ENCODE measurements at regions not wholly inside any gene's neighbourhood (a gene's known extent, or its start where the extent isn't known, plus 50 kb on each side); places are given as distances from the start of the nearest gene placed in this dataset.

- no peak for ATAC-seq
- intact Hi-C loops (cut with DNase I): no loop called here
- no peaks in the 10 kb centered on the region for H3K27me3 ChIP-seq (ENCODE audit: control insufficient read depth, insufficient read depth)
Observed at GRCh38 chr5:74013222-74013621, 387.2 kb downstream of the ARHGEF28 start.

GRCh38 chr5:74009502-74009901 is 383.5 kb downstream of the ARHGEF28 start:
- no peak overlapping the region for H3K4me3 ChIP-seq (ENCODE audit: low read length)
- ATAC-seq (no peak), DNase-seq (no peak)
- intact Hi-C loops (cut with DNase I): no loop called here
- no peaks in the 10 kb centered on the region for H3K9me3 ChIP-seq (ENCODE audit: control insufficient read depth, low read length)
- 46% methylated on average over 1 of the region's 1 CpG for WGBS
- H3K4me1 ChIP-seq (ENCODE audit: control insufficient read depth, insufficient read depth, low read length): no peaks in the 10 kb centered on the region
- H3K27me3 ChIP-seq (ENCODE audit: control insufficient read depth, insufficient read depth): no peaks in the 10 kb centered on the region
- H3K27ac ChIP-seq (ENCODE audit: low read length): no peak overlapping the region

More at GRCh38 chr5:74013222-74013621, 387.2 kb downstream of the ARHGEF28 start:
- no peak for DNase-seq
- H3K27ac ChIP-seq (ENCODE audit: low read length): no peak overlapping the region
- H3K4me1 ChIP-seq (ENCODE audit: control insufficient read depth, insufficient read depth, low read length): no peaks in the 10 kb centered on the region
- WGBS: 67% methylated on average over 2 of the region's 2 CpGs
- no peak overlapping the region for H3K4me3 ChIP-seq (ENCODE audit: low read length)
- no peaks in the 10 kb centered on the region for H3K9me3 ChIP-seq (ENCODE audit: control insufficient read depth, low read length)

- no peaks in the 10 kb centered on the region for H3K27me3 ChIP-seq (ENCODE audit: control insufficient read depth, insufficient read depth)
- H3K9me3 ChIP-seq (ENCODE audit: control insufficient read depth, low read length): no peaks in the 10 kb centered on the region
- H3K27ac ChIP-seq (ENCODE audit: low read length): no peak overlapping the region
- no peaks in the 10 kb centered on the region for H3K4me1 ChIP-seq (ENCODE audit: control insufficient read depth, insufficient read depth, low read length)
- intact Hi-C loops (cut with DNase I): no loop called here
- no peak overlapping the region for H3K4me3 ChIP-seq (ENCODE audit: low read length)
- no peak for DNase-seq
- 0% methylated on average over 1 of the region's 1 CpG for WGBS
- no peak for ATAC-seq
Observed at GRCh38 chr5:74007193-74007592, 381.2 kb downstream of the ARHGEF28 start.

- intact Hi-C loops (cut with DNase I): no loop called here
- H3K27me3 ChIP-seq (ENCODE audit: control insufficient read depth, insufficient read depth): no peaks in the 10 kb centered on the region
- no peak for ATAC-seq
- no peak overlapping the region for H3K27ac ChIP-seq (ENCODE audit: low read length)
- no peak for DNase-seq
- no peaks in the 10 kb centered on the region for H3K4me1 ChIP-seq (ENCODE audit: control insufficient read depth, insufficient read depth, low read length)
- 71% methylated on average over 3 of the region's 3 CpGs for WGBS
- no peak overlapping the region for H3K4me3 ChIP-seq (ENCODE audit: low read length)
- H3K9me3 ChIP-seq (ENCODE audit: control insufficient read depth, low read length): no peaks in the 10 kb centered on the region
Observed at GRCh38 chr5:73999297-73999696, 373.3 kb downstream of the ARHGEF28 start.

GRCh38 chr5:73998489-73998888 is 372.5 kb downstream of the ARHGEF28 start:
- no peaks in the 10 kb centered on the region for H3K9me3 ChIP-seq (ENCODE audit: control insufficient read depth, low read length)
- no peak overlapping the region for H3K27ac ChIP-seq (ENCODE audit: low read length)
- no peaks in the 10 kb centered on the region for H3K27me3 ChIP-seq (ENCODE audit: control insufficient read depth, insufficient read depth)
- intact Hi-C loops (cut with DNase I): no loop called here
- DNase-seq (no peak), ATAC-seq (no peak)
- 37% methylated on average over 4 of the region's 4 CpGs for WGBS
- no peak overlapping the region for H3K4me3 ChIP-seq (ENCODE audit: low read length)
- no peaks in the 10 kb centered on the region for H3K4me1 ChIP-seq (ENCODE audit: control insufficient read depth, insufficient read depth, low read length)

GRCh38 chr5:73997960-73998359 is 372.0 kb downstream of the ARHGEF28 start:
- Histone ChIP-seq H3K27ac (ENCODE audit: low read length) (no peak overlapping the region), H3K4me3 (ENCODE audit: low read length) (no peak overlapping the region), H3K27me3 (ENCODE audit: control insufficient read depth, insufficient read depth) (no peaks in the 10 kb centered on the region), H3K4me1 (ENCODE audit: control insufficient read depth, insufficient read depth, low read length) (no peaks in the 10 kb centered on the region), H3K9me3 (ENCODE audit: control insufficient read depth, low read length) (no peaks in the 10 kb centered on the region)
- DNase-seq (no peak), ATAC-seq (no peak)
- intact Hi-C loops (cut with DNase I): no loop called here

GRCh38 chr5:73996151-73996755 is 370.3 kb downstream of the ARHGEF28 start:
- no peak overlapping the region for H3K27ac ChIP-seq (ENCODE audit: low read length)
- 44% methylated on average over 2 of the region's 2 CpGs for WGBS
- ATAC-seq (no peak), DNase-seq (no peak)
- no peak overlapping the region for H3K4me3 ChIP-seq (ENCODE audit: low read length)
- intact Hi-C loops (cut with DNase I): no loop called here
- no peaks in the 10 kb centered on the region for H3K4me1 ChIP-seq (ENCODE audit: control insufficient read depth, insufficient read depth, low read length)
- no peaks in the 10 kb centered on the region for H3K27me3 ChIP-seq (ENCODE audit: control insufficient read depth, insufficient read depth)
- H3K9me3 ChIP-seq (ENCODE audit: control insufficient read depth, low read length): no peaks in the 10 kb centered on the region

GRCh38 chr5:73994963-73995362 is 369.0 kb downstream of the ARHGEF28 start:
- ATAC-seq (no peak), DNase-seq (no peak)
- intact Hi-C loops (cut with DNase I): no loop called here
- H3K4me3 ChIP-seq (ENCODE audit: low read length): no peak overlapping the region
- 91% methylated on average over 2 of the region's 2 CpGs for WGBS
- H3K4me1 ChIP-seq (ENCODE audit: control insufficient read depth, insufficient read depth, low read length): no peaks in the 10 kb centered on the region
- H3K9me3 ChIP-seq (ENCODE audit: control insufficient read depth, low read length): no peaks in the 10 kb centered on the region
- H3K27me3 ChIP-seq (ENCODE audit: control insufficient read depth, insufficient read depth): no peaks in the 10 kb centered on the region
- no peak overlapping the region for H3K27ac ChIP-seq (ENCODE audit: low read length)

Data from right cardiac atrium (tissue), 5 donors.